ENCODE measurements at regions not wholly inside any gene's neighbourhood (a gene's known extent, or its start where the extent isn't known, plus 50 kb on each side); places are given as distances from the start of the nearest gene placed in this dataset.

DNA sequence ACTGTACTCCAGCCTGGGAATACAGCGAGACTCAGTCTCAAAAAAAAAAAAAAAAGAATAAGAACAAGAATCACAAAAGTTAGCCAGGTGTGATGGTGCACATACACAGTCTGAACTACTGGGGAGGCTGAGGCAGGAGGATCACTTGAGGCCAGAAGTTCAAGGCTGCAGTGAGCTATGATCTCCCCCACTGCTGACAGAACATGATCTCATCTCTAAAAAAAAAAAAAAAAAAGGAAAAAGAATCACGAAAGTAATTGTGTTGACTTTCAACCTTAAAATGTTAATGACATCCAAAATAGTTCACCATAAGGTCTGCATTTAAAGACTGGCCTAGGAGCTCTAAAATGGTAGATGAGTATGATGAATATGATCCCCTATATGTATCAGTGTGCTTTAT, 68.0 kb upstream of the MAP4 start:
- TF ChIP-seq, protein P1, sequence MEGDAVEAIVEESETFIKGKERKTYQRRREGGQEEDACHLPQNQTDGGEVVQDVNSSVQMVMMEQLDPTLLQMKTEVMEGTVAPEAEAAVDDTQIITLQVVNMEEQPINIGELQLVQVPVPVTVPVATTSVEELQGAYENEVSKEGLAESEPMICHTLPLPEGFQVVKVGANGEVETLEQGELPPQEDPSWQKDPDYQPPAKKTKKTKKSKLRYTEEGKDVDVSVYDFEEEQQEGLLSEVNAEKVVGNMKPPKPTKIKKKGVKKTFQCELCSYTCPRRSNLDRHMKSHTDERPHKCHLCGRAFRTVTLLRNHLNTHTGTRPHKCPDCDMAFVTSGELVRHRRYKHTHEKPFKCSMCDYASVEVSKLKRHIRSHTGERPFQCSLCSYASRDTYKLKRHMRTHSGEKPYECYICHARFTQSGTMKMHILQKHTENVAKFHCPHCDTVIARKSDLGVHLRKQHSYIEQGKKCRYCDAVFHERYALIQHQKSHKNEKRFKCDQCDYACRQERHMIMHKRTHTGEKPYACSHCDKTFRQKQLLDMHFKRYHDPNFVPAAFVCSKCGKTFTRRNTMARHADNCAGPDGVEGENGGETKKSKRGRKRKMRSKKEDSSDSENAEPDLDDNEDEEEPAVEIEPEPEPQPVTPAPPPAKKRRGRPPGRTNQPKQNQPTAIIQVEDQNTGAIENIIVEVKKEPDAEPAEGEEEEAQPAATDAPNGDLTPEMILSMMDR (IDR thresholded peaks at IDR 0.05): no peak
- TF ChIP-seq EP300 (IDR thresholded peaks at IDR 0.05): no peak
- TF ChIP-seq POLR2A (IDR thresholded peaks at IDR 0.05): no peak
- no peak for TF ChIP-seq POLR2AphosphoS5 (IDR thresholded peaks at IDR 0.05)
